HepG2 (cell line): ENCODE measurements at regions not wholly inside any gene's neighbourhood (a gene's known extent, or its start where the extent isn't known, plus 50 kb on each side); places are given as distances from the start of the nearest gene placed in this dataset.

Source experiments
- ATAC-seq: fragments of 200-7000 bp; cut with Tn5 transposase; 3 replicates; pipeline ENCODE4 v1.9.1; 2020; ENCODE audit warnings: mild to moderate bottlenecking, moderate library complexity
- BruUV-seq: library from RNA; stranded (reverse); fragments of 400-500 nt; replicated peaks from 2 replicates; lab custom pipeline; 2021; lab: Mats Ljungman, UMichigan
- CTCF ChIA-PET: fragments of 300-600 bp; formaldehyde crosslinking; extraction: SDS; loops from one replicate; lab custom pipeline; 2021; ENCODE audit warnings: low total read pairs, inconsistent platforms, low intra/inter-chr PET ratio; lab: Yijun Ruan, JAX
- POLR2A ChIA-PET: fragments of 350-600 bp; sonication (Branson Sonifier 250); formaldehyde crosslinking; loops from one replicate; lab custom pipeline; 2020; ENCODE audit warnings: antibody characterized with exemption, inconsistent platforms; lab: Yijun Ruan, JAX
- DNase-seq: peaks from one replicate; pipeline ENCODE4 v3.0.0-alpha.2; 2015; ENCODE audit warnings: low spot score
- FAIRE-seq: peaks from 3 replicates; lab custom pipeline; 2011; peaks lifted over from hg19 to GRCh38; lab: Jason Lieb, UNC
- H2AFZ ChIP-seq: one replicate; pipeline ENCODE4 v1.6.1; 2011; ENCODE audit warnings: low read length, inconsistent platforms
- H3K27ac ChIP-seq: fragments of 300-600 bp; 3 replicates; pipeline ENCODE4 v1.8.0; 2011; ENCODE audit warnings: mixed run types, mild to moderate bottlenecking, mixed read lengths, low read length, inconsistent platforms; ENCODE audit not compliant: insufficient read depth; ENCODE audit errors: extremely low read length
- H3K27me3 ChIP-seq, 2 experiments: fragments of 200-600 bp in 1 of 2; 2 replicates in 1 of 2; 3 replicates in 1 of 2; pipeline versions ENCODE4 v1.6.0 to v1.8.0; 2011; ENCODE audit warnings: low read length in 2 of 2, mild to moderate bottlenecking in 2 of 2, moderate library complexity in 2 of 2, inconsistent platforms in 1 of 2; ENCODE audit not compliant: insufficient read depth in 2 of 2, control insufficient read depth in 1 of 2
- H3K36me3 ChIP-seq, 2 experiments: fragments of 200-600 bp in 1 of 2; replicated peaks in 1 of 2; 2 replicates in 1 of 2; 3 replicates in 1 of 2; pipeline versions ENCODE4 v1.5.1 to v1.8.0; 2011; ENCODE audit warnings: low read length in 2 of 2, inconsistent platforms in 1 of 2; ENCODE audit not compliant: insufficient read depth in 2 of 2, control insufficient read depth in 1 of 2
- H3K4me1 ChIP-seq: 2 replicates; pipeline ENCODE4 v1.5.1; 2012; ENCODE audit warnings: low read length, inconsistent platforms; ENCODE audit not compliant: insufficient read depth
- H3K4me2 ChIP-seq: 2 replicates; pipeline ENCODE4 v1.6.0; 2011; ENCODE audit warnings: low read depth, low read length, inconsistent platforms
- H3K4me3 ChIP-seq, 3 experiments: fragments of 200-600 bp in 1 of 3; sonication (generic), shearing (Covaris generic) in 1 of 3; replicated peaks in 1 of 3; 2 replicates each; pipeline ENCODE4 v1.5.1; 2011 to 2016; ENCODE audit warnings: low read length in 3 of 3, inconsistent platforms in 2 of 3, low read depth in 2 of 3, mild to moderate bottlenecking in 2 of 3, control low read depth in 1 of 3, mixed read lengths in 1 of 3; ENCODE audit not compliant: insufficient read depth in 1 of 3
- H3K79me2 ChIP-seq: one replicate; pipeline ENCODE4 v1.6.1; 2011; ENCODE audit warnings: low read length, inconsistent platforms; ENCODE audit not compliant: insufficient read depth
- H3K9ac ChIP-seq: 2 replicates; pipeline ENCODE4 v1.6.0; 2011; ENCODE audit warnings: mild to moderate bottlenecking, low read depth, low read length, inconsistent platforms; ENCODE audit not compliant: insufficient read depth
- H3K9me3 ChIP-seq: 2 replicates; pipeline ENCODE4 v1.5.1; 2012; ENCODE audit warnings: mild to moderate bottlenecking, low read length
- H4K20me1 ChIP-seq: 2 replicates; pipeline ENCODE4 v1.6.0; 2011; ENCODE audit warnings: inconsistent platforms, mild to moderate bottlenecking, low read length, moderate library complexity; ENCODE audit not compliant: insufficient read depth
- BRCA1 ChIP-seq: sonication (generic); formaldehyde crosslinking; IDR thresholded peaks from 2 replicates; pipeline ENCODE4 v1.4.0; 2020; ENCODE audit warnings: missing genetic modification reagents
- FOXK1 ChIP-seq: sonication (generic); formaldehyde crosslinking; IDR thresholded peaks from 2 replicates; pipeline ENCODE4 v1.4.0; 2020; ENCODE audit warnings: low read depth, missing genetic modification reagents, borderline replicate concordance
- HNRNPLL ChIP-seq: fragments of 200-400 bp; formaldehyde crosslinking; IDR thresholded peaks from 2 replicates; pipeline ENCODE4 v1.6.1; 2017; ENCODE audit warnings: mild to moderate bottlenecking, low read depth, low read length; ENCODE audit not compliant: poor library complexity, severe bottlenecking
- KDM3A ChIP-seq: IDR thresholded peaks from 2 replicates; pipeline ENCODE4 v1.6.1; 2018; ENCODE audit warnings: low read depth, missing compliant biosample characterization
- KDM4B ChIP-seq: sonication (generic); formaldehyde crosslinking; IDR thresholded peaks from 2 replicates; pipeline ENCODE4 v1.4.0; 2020; ENCODE audit warnings: missing genetic modification reagents
- KLF13 ChIP-seq: sonication (generic); formaldehyde crosslinking; IDR thresholded peaks from 2 replicates; pipeline ENCODE4 v1.4.0; 2020; ENCODE audit warnings: mild to moderate bottlenecking, missing genetic modification reagents
- PRPF4 ChIP-seq: fragments of 200-400 bp; formaldehyde crosslinking; IDR thresholded peaks from 2 replicates; pipeline ENCODE4 v1.6.1; 2016; ENCODE audit warnings: low read length, low read depth; ENCODE audit not compliant: poor library complexity, severe bottlenecking
- RARA ChIP-seq: IDR thresholded peaks from 2 replicates; pipeline ENCODE4 v1.6.1; 2016; ENCODE audit warnings: missing genetic modification reagents, missing compliant biosample characterization
- ZBTB26 ChIP-seq: IDR thresholded peaks from 2 replicates; pipeline ENCODE4 v1.6.1; 2016; ENCODE audit warnings: missing compliant biosample characterization, missing genetic modification reagents, borderline replicate concordance
- ZKSCAN5 ChIP-seq: sonication (generic); formaldehyde crosslinking; IDR thresholded peaks from 2 replicates; pipeline ENCODE4 v1.5.1; 2020; ENCODE audit warnings: mild to moderate bottlenecking, missing genetic modification reagents
- ZNF142 ChIP-seq: sonication (generic); formaldehyde crosslinking; IDR thresholded peaks from 2 replicates; pipeline ENCODE4 v1.4.0; 2020; ENCODE audit warnings: missing genetic modification reagents
- ZNF207 ChIP-seq: fragments of 450-650 bp; IDR thresholded peaks from 2 replicates; pipeline ENCODE4 v1.6.1; 2016; ENCODE audit warnings: antibody characterized with exemption, borderline replicate concordance
- ZNF350 ChIP-seq: sonication (generic); formaldehyde crosslinking; IDR thresholded peaks from 2 replicates; pipeline ENCODE4 v1.4.0; 2020; ENCODE audit warnings: mild to moderate bottlenecking, low read depth, missing genetic modification reagents, borderline replicate concordance
- ZNF441 ChIP-seq: sonication (generic); formaldehyde crosslinking; IDR thresholded peaks from 2 replicates; pipeline ENCODE4 v1.7.0; 2021; ENCODE audit warnings: missing genetic modification reagents, borderline replicate concordance
- ZNF558 ChIP-seq: sonication (generic); formaldehyde crosslinking; IDR thresholded peaks from 2 replicates; pipeline ENCODE4 v1.9.0; 2022; ENCODE audit warnings: mild to moderate bottlenecking, missing genetic modification reagents, borderline replicate concordance
- ZNF672 ChIP-seq: sonication (generic); formaldehyde crosslinking; IDR thresholded peaks from 2 replicates; pipeline ENCODE4 v1.8.1; 2022; ENCODE audit warnings: missing genetic modification reagents
- WGBS: methylation state at CpG from one replicate; pipeline ENCODE4 v1.1.6; 2017; ENCODE audit warnings: low lambda C conversion rate; 5-methylcytosine and 5-hydroxymethylcytosine counted together
- in situ Hi-C: cut with HindIII; loops from 2 replicates; pipeline ENCODE4 v1.10.0; 2017; ENCODE audit warnings: low pct_unique_long_range_greater_than_20kb; ENCODE audit not compliant: extremely low pct_ligation_motif_present
- intact Hi-C: fragments of 100-400 bp; cut with micrococcal nuclease; formaldehyde crosslinking; loops from one replicate; pipeline ENCODE4 v1.10.0; 2022; ENCODE audit not compliant: unreplicated experiment

GRCh38 chr2:15818318-15818753 lies 122.0 kb upstream of the MYCN start:
- CTCF ChIA-PET, result no interaction called here
- in situ Hi-C loops, result no loop called here
- Histone ChIP-seq H3K4me3 (no peak overlapping the region), H3K79me2 (no peaks in the 10 kb centered on the region), H2AFZ (no peak overlapping the region), H3K9me3 (no peaks in the 10 kb centered on the region), H3K36me3 (no peaks in the 10 kb centered on the region), H3K27ac (no peak overlapping the region), H3K4me1 (no peaks in the 10 kb centered on the region), H4K20me1 (no peaks in the 10 kb centered on the region), H3K4me2 (no peak overlapping the region), H3K9ac (no peak overlapping the region), H3K27me3 (peaks cover 5 to 56% of the 10 kb centered on the region in 2 experiments; a peak in 3 of 5 replicates)
- BruUV-seq, result no TSS peak
- WGBS, result 36% methylated on average over 13 of the region's 14 CpGs
- no peak for FAIRE-seq
- intact Hi-C loops, result no loop called here
- ATAC-seq, result no peak
- no peak for DNase-seq
- no peak for TF ChIP-seq RARA
- no peak for TF ChIP-seq PRPF4
- no peak for TF ChIP-seq ZNF672 (CRISPR knock-in tag)
- TF ChIP-seq ZNF142, result no peak
- no peak for TF ChIP-seq ZNF350
- no peak for TF ChIP-seq HNRNPLL
- no peak for TF ChIP-seq KLF13 (CRISPR knock-in tag)
- TF ChIP-seq ZNF441 (CRISPR knock-in tag), result no peak
- TF ChIP-seq ZNF207, result no peak
- no peak for TF ChIP-seq KDM3A
- TF ChIP-seq KDM4B, result no peak
- no peak for TF ChIP-seq ZKSCAN5 (CRISPR knock-in tag)
- no peak for TF ChIP-seq ZNF558 (CRISPR knock-in tag)
- TF ChIP-seq BRCA1 (CRISPR knock-in tag), result no peak
- TF ChIP-seq FOXK1 (CRISPR knock-in tag), result no peak
- TF ChIP-seq ZBTB26 (CRISPR knock-in tag), result no peak
- POLR2A ChIA-PET, result no interaction called here
